HepG2 (cell line): ENCODE measurements at regions not wholly inside any gene's neighbourhood (a gene's known extent, or its start where the extent isn't known, plus 50 kb on each side); places are given as distances from the start of the nearest gene placed in this dataset.

Source experiments
- ATAC-seq: fragments of 200-7000 bp; cut with Tn5 transposase; 3 replicates; pipeline ENCODE4 v1.9.1; 2020; ENCODE audit warnings: mild to moderate bottlenecking, moderate library complexity
- BruUV-seq: library from RNA; stranded (reverse); fragments of 400-500 nt; replicated peaks from 2 replicates; lab custom pipeline; 2021; lab: Mats Ljungman, UMichigan
- CTCF ChIA-PET: fragments of 300-600 bp; formaldehyde crosslinking; extraction: SDS; loops from one replicate; lab custom pipeline; 2021; ENCODE audit warnings: low total read pairs, inconsistent platforms, low intra/inter-chr PET ratio; lab: Yijun Ruan, JAX
- POLR2A ChIA-PET: fragments of 350-600 bp; sonication (Branson Sonifier 250); formaldehyde crosslinking; loops from one replicate; lab custom pipeline; 2020; ENCODE audit warnings: antibody characterized with exemption, inconsistent platforms; lab: Yijun Ruan, JAX
- DNase-seq: peaks from one replicate; pipeline ENCODE4 v3.0.0-alpha.2; 2015; ENCODE audit warnings: low spot score
- FAIRE-seq: peaks from 3 replicates; lab custom pipeline; 2011; peaks lifted over from hg19 to GRCh38; lab: Jason Lieb, UNC
- H2AFZ ChIP-seq: one replicate; pipeline ENCODE4 v1.6.1; 2011; ENCODE audit warnings: low read length, inconsistent platforms
- H3K27ac ChIP-seq: fragments of 300-600 bp; 3 replicates; pipeline ENCODE4 v1.8.0; 2011; ENCODE audit warnings: mixed run types, mild to moderate bottlenecking, mixed read lengths, low read length, inconsistent platforms; ENCODE audit not compliant: insufficient read depth; ENCODE audit errors: extremely low read length
- H3K27me3 ChIP-seq, 2 experiments: fragments of 200-600 bp in 1 of 2; 2 replicates in 1 of 2; 3 replicates in 1 of 2; pipeline versions ENCODE4 v1.6.0 to v1.8.0; 2011; ENCODE audit warnings: low read length in 2 of 2, mild to moderate bottlenecking in 2 of 2, moderate library complexity in 2 of 2, inconsistent platforms in 1 of 2; ENCODE audit not compliant: insufficient read depth in 2 of 2, control insufficient read depth in 1 of 2
- H3K36me3 ChIP-seq, 2 experiments: fragments of 200-600 bp in 1 of 2; replicated peaks in 1 of 2; 2 replicates in 1 of 2; 3 replicates in 1 of 2; pipeline versions ENCODE4 v1.5.1 to v1.8.0; 2011; ENCODE audit warnings: low read length in 2 of 2, inconsistent platforms in 1 of 2; ENCODE audit not compliant: insufficient read depth in 2 of 2, control insufficient read depth in 1 of 2
- H3K4me1 ChIP-seq: 2 replicates; pipeline ENCODE4 v1.5.1; 2012; ENCODE audit warnings: low read length, inconsistent platforms; ENCODE audit not compliant: insufficient read depth
- H3K4me2 ChIP-seq: 2 replicates; pipeline ENCODE4 v1.6.0; 2011; ENCODE audit warnings: low read depth, low read length, inconsistent platforms
- H3K4me3 ChIP-seq, 3 experiments: fragments of 200-600 bp in 1 of 3; sonication (generic), shearing (Covaris generic) in 1 of 3; replicated peaks in 1 of 3; 2 replicates each; pipeline ENCODE4 v1.5.1; 2011 to 2016; ENCODE audit warnings: low read length in 3 of 3, inconsistent platforms in 2 of 3, low read depth in 2 of 3, mild to moderate bottlenecking in 2 of 3, control low read depth in 1 of 3, mixed read lengths in 1 of 3; ENCODE audit not compliant: insufficient read depth in 1 of 3
- H3K79me2 ChIP-seq: one replicate; pipeline ENCODE4 v1.6.1; 2011; ENCODE audit warnings: low read length, inconsistent platforms; ENCODE audit not compliant: insufficient read depth
- H3K9ac ChIP-seq: 2 replicates; pipeline ENCODE4 v1.6.0; 2011; ENCODE audit warnings: mild to moderate bottlenecking, low read depth, low read length, inconsistent platforms; ENCODE audit not compliant: insufficient read depth
- H3K9me3 ChIP-seq: 2 replicates; pipeline ENCODE4 v1.5.1; 2012; ENCODE audit warnings: mild to moderate bottlenecking, low read length
- H4K20me1 ChIP-seq: 2 replicates; pipeline ENCODE4 v1.6.0; 2011; ENCODE audit warnings: inconsistent platforms, mild to moderate bottlenecking, low read length, moderate library complexity; ENCODE audit not compliant: insufficient read depth
- HNRNPUL1 ChIP-seq: fragments of 200-400 bp; formaldehyde crosslinking; IDR thresholded peaks from 2 replicates; pipeline ENCODE4 v1.6.1; 2017; ENCODE audit warnings: low read depth, mild to moderate bottlenecking, low read length, moderate library complexity
- RXRB ChIP-seq: IDR thresholded peaks from 2 replicates; pipeline ENCODE4 v1.6.1; 2016; ENCODE audit warnings: borderline replicate concordance, missing genetic modification reagents, missing compliant biosample characterization
- ZBTB1 ChIP-seq: sonication (generic); formaldehyde crosslinking; IDR thresholded peaks from 2 replicates; pipeline ENCODE4 v1.4.0; 2020; ENCODE audit warnings: missing genetic modification reagents, borderline replicate concordance
- ZBTB33 ChIP-seq: sonication (generic); formaldehyde crosslinking; IDR thresholded peaks from 2 replicates; pipeline ENCODE4 v1.4.0; 2020; ENCODE audit warnings: missing genetic modification reagents
- ZHX1 ChIP-seq: sonication (generic); formaldehyde crosslinking; IDR thresholded peaks from 2 replicates; pipeline ENCODE4 v1.8.1; 2022; ENCODE audit warnings: low read depth, mild to moderate bottlenecking, missing genetic modification reagents
- ZNF350 ChIP-seq: sonication (generic); formaldehyde crosslinking; IDR thresholded peaks from 2 replicates; pipeline ENCODE4 v1.4.0; 2020; ENCODE audit warnings: mild to moderate bottlenecking, low read depth, missing genetic modification reagents, borderline replicate concordance
- ZNF687 ChIP-seq: sonication (generic); formaldehyde crosslinking; IDR thresholded peaks from 2 replicates; pipeline ENCODE4 v1.5.1; 2020; ENCODE audit warnings: mild to moderate bottlenecking, missing genetic modification reagents, moderate library complexity
- WGBS: methylation state at CpG from one replicate; pipeline ENCODE4 v1.1.6; 2017; ENCODE audit warnings: low lambda C conversion rate; 5-methylcytosine and 5-hydroxymethylcytosine counted together
- in situ Hi-C: cut with HindIII; loops from 2 replicates; pipeline ENCODE4 v1.10.0; 2017; ENCODE audit warnings: low pct_unique_long_range_greater_than_20kb; ENCODE audit not compliant: extremely low pct_ligation_motif_present
- intact Hi-C: fragments of 100-400 bp; cut with micrococcal nuclease; formaldehyde crosslinking; loops from one replicate; pipeline ENCODE4 v1.10.0; 2022; ENCODE audit not compliant: unreplicated experiment
- TF ChIP-seq, protein P1 (sequence below): sonication (generic); formaldehyde crosslinking; IDR thresholded peaks from 2 replicates; pipeline ENCODE4 v1.4.0; 2020; ENCODE audit warnings: missing genetic modification reagents, borderline replicate concordance

DNA sequence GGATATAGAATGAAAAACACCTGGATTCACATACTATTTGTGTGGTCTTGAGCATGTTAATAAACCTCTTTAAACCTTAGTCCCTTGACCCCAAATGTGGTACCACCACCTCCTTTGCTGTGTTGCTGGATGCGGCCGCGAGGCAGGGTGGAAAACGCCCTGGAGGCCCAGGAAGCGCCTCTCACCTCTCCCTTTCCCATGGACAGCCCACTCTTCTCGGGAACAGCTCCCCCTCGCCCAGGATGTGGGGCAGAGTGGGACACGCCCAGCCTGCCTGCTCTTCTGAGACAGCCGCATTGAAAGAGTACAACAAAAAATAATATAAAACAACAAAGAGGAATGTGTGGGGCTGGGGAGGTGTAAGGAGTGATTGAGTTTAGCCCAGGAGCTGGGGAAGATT, 549.0 kb upstream of the ID2 start (continued):
- TF ChIP-seq ZNF687 (CRISPR knock-in tag) = peak; percentile 49
- TF ChIP-seq, protein P1, sequence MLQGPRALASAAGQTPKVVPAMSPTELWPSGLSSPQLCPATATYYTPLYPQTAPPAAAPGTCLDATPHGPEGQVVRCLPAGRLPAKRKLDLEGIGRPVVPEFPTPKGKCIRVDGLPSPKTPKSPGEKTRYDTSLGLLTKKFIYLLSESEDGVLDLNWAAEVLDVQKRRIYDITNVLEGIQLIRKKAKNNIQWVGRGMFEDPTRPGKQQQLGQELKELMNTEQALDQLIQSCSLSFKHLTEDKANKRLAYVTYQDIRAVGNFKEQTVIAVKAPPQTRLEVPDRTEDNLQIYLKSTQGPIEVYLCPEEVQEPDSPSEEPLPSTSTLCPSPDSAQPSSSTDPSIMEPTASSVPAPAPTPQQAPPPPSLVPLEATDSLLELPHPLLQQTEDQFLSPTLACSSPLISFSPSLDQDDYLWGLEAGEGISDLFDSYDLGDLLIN (CRISPR knock-in tag) = no peak
- no peak for TF ChIP-seq ZBTB1 (CRISPR knock-in tag)
- TF ChIP-seq HNRNPUL1 = no peak
- TF ChIP-seq ZNF350 (CRISPR knock-in tag) = no peak

- Histone ChIP-seq H3K4me2 (no peak overlapping the region), H3K4me3 (no peak overlapping the region), H3K27me3 (no peaks in the 10 kb centered on the region), H3K4me1 (peaks cover 50% of the 10 kb centered on the region), H2AFZ (no peak overlapping the region), H3K79me2 (no peaks in the 10 kb centered on the region), H4K20me1 (no peaks in the 10 kb centered on the region), H3K27ac (no peak overlapping the region), H3K36me3 (no peaks in the 10 kb centered on the region), H3K9me3 (no peaks in the 10 kb centered on the region), H3K9ac (no peak overlapping the region)
- BruUV-seq = no TSS peak
- DNase-seq = no peak
- POLR2A ChIA-PET = no interaction called here
- CTCF ChIA-PET = no interaction called here
- no peak for ATAC-seq
- in situ Hi-C loops = no loop called here
- FAIRE-seq = no peak
- intact Hi-C loops = no loop called here
- 92% methylated on average over 11 of the region's 11 CpGs for WGBS
- TF ChIP-seq RXRB (CRISPR knock-in tag) (no peak), ZBTB33 (CRISPR knock-in tag) (peak; percentile 91), ZHX1 (CRISPR knock-in tag) (no peak)
These were observed 548.5 kb upstream of the ID2 start for GRCh38 chr2:8133363-8133762.
